Ishikawa (cell line): ENCODE measurements at regions not wholly inside any gene's neighbourhood (a gene's known extent, or its start where the extent isn't known, plus 50 kb on each side); places are given as distances from the start of the nearest gene placed in this dataset.

ENCODE experiments used
- CREB1 ChIP-seq: IDR thresholded peaks from 2 replicates; pipeline ENCODE4 v1.6.1; 2012; ENCODE audit warnings: low read depth
- EGR1 ChIP-seq: IDR thresholded peaks from 2 replicates; pipeline ENCODE4 v1.6.1; 2012
- EP300 ChIP-seq: IDR thresholded peaks from 2 replicates; pipeline ENCODE4 v1.6.1; 2012; ENCODE audit warnings: borderline replicate concordance
- FOXM1 ChIP-seq: IDR thresholded peaks from 2 replicates; pipeline ENCODE4 v1.6.1; 2012; ENCODE audit warnings: low read depth, borderline replicate concordance
- TAF1 ChIP-seq: IDR thresholded peaks from 2 replicates; pipeline ENCODE4 v1.6.1; 2012; ENCODE audit warnings: low read depth, mild to moderate bottlenecking
- YY1 ChIP-seq: IDR thresholded peaks from 2 replicates; pipeline ENCODE4 v1.6.1; 2012; ENCODE audit warnings: low read depth
- TF ChIP-seq, protein P1 (sequence below): IDR thresholded peaks from 2 replicates; pipeline ENCODE4 v1.6.1; 2012

DNA sequence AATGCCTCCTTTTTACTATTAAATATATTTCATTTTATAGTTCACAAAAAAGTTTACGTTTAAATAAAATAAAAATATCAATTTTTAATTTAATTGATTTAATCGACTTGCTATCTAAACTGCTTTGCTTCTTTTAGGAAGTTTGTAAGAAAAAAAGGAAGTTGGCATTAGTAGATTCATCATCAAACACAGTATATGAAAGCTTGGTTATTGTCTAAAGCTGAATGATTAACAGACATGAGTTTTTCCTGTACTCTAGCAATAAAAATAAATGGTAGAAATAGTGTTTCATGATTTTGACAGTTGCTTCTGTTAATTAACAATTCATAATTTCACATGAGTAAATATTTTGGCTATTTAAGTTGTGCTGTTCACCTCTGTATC lies 1285.5 kb upstream of the GJE1 start:
- TF ChIP-seq YY1 (no peak), EGR1 (no peak), CREB1 (no peak), EP300 (no peak), FOXM1 (no peak), TAF1 (no peak)
- TF ChIP-seq, protein P1, sequence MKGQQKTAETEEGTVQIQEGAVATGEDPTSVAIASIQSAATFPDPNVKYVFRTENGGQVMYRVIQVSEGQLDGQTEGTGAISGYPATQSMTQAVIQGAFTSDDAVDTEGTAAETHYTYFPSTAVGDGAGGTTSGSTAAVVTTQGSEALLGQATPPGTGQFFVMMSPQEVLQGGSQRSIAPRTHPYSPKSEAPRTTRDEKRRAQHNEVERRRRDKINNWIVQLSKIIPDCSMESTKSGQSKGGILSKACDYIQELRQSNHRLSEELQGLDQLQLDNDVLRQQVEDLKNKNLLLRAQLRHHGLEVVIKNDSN, result no peak
